H1 (cell line): ENCODE measurements at regions not wholly inside any gene's neighbourhood (a gene's known extent, or its start where the extent isn't known, plus 50 kb on each side); places are given as distances from the start of the nearest gene placed in this dataset.

Experiments
- CTCF ChIA-PET: fragments of 300-600 bp; sonication (Branson Sonifier 250); formaldehyde crosslinking; loops from one replicate; lab custom pipeline; 2021; ENCODE audit not compliant: partially characterized antibody; lab: Charles Lee
- POLR2A ChIA-PET: fragments of 300-600 bp; sonication (Branson Sonifier 250); formaldehyde crosslinking; loops from one replicate; lab custom pipeline; 2021; ENCODE audit warnings: inconsistent platforms; ENCODE audit not compliant: partially characterized antibody; lab: Charles Lee
- DNase-seq, 2 experiments: peaks; one replicate each; pipeline versions ENCODE4 v3.0.0 to v3.0.0-alpha.2; 2010 to 2022; ENCODE audit warnings: low spot score in 2 of 2, low read depth in 1 of 2, mixed read lengths in 1 of 2
- FAIRE-seq: peaks from 2 replicates; lab custom pipeline; 2011; peaks lifted over from hg19 to GRCh38; lab: Jason Lieb, UNC
- H2AFZ ChIP-seq: 2 replicates; pipeline ENCODE4 v1.8.1; 2012; ENCODE audit warnings: low read length, inconsistent platforms
- H2AK5ac ChIP-seq: 2 replicates; pipeline ENCODE4 v1.6.1; 2013; ENCODE audit warnings: low read depth, low read length
- H2BK120ac ChIP-seq: replicated peaks from 2 replicates; pipeline ENCODE3; 2013; ENCODE audit warnings: low read depth, low read length, inconsistent platforms
- H2BK12ac ChIP-seq: 2 replicates; pipeline ENCODE4 v1.6.1; 2013; ENCODE audit warnings: low read depth, low read length
- H2BK15ac ChIP-seq: 2 replicates; pipeline ENCODE4 v1.6.1; 2013; ENCODE audit warnings: low read length
- H2BK20ac ChIP-seq: 2 replicates; pipeline ENCODE4 v1.6.1; 2013; ENCODE audit warnings: low read length
- H2BK5ac ChIP-seq: 2 replicates; pipeline ENCODE4 v1.6.1; 2013; ENCODE audit warnings: low read depth, low read length
- H3K14ac ChIP-seq: 2 replicates; pipeline ENCODE4 v1.6.1; 2013; ENCODE audit warnings: inconsistent platforms; ENCODE audit not compliant: insufficient read length
- H3K18ac ChIP-seq: 2 replicates; pipeline ENCODE4 v1.6.1; 2013; ENCODE audit warnings: low read length; ENCODE audit errors: extremely low read depth
- H3K23ac ChIP-seq: 2 replicates; pipeline ENCODE4 v1.6.1; 2013; ENCODE audit warnings: inconsistent platforms; ENCODE audit not compliant: insufficient read length
- H3K23me2 ChIP-seq: 2 replicates; pipeline ENCODE4 v1.6.1; 2013; ENCODE audit warnings: low read depth, low read length
- H3K27ac ChIP-seq: 2 replicates; pipeline ENCODE4 v1.6.1; 2011; ENCODE audit warnings: low read depth, low read length, inconsistent platforms
- H3K27me3 ChIP-seq, 4 experiments: replicated peaks in 1 of 4; 1 replicate in 1 of 4; 2 replicates in 3 of 4; pipeline versions ENCODE4 v1.6.1 to v1.8.1; 2011 to 2013; ENCODE audit warnings: low read length in 3 of 4, mild to moderate bottlenecking in 3 of 4, inconsistent platforms in 2 of 4, mixed read lengths in 2 of 4, moderate library complexity in 1 of 4; ENCODE audit not compliant: control insufficient read depth in 3 of 4, insufficient read depth in 3 of 4; ENCODE audit errors: extremely low read depth in 1 of 4
- H3K36me3 ChIP-seq, 4 experiments: 2 replicates each; pipeline versions ENCODE4 v1.6.1 to v1.8.1; 2011 to 2013; ENCODE audit warnings: mild to moderate bottlenecking in 4 of 4, low read length in 3 of 4, moderate library complexity in 2 of 4, control low read depth in 1 of 4, inconsistent platforms in 1 of 4; ENCODE audit not compliant: insufficient read depth in 4 of 4, control insufficient read depth in 2 of 4
- H3K4ac ChIP-seq: replicated peaks from 2 replicates; pipeline ENCODE3; 2013; ENCODE audit warnings: low read length, low read depth, mixed read lengths, inconsistent platforms; ENCODE audit not compliant: insufficient read length
- H3K4me1 ChIP-seq, 4 experiments: replicated peaks in 1 of 4; 1 replicate in 1 of 4; 2 replicates in 3 of 4; pipeline versions ENCODE4 v1.6.1 to v1.8.1; 2011 to 2013; ENCODE audit warnings: low read length in 3 of 4, inconsistent platforms in 2 of 4, mixed read lengths in 1 of 4; ENCODE audit not compliant: insufficient read depth in 4 of 4, control insufficient read depth in 3 of 4
- H3K4me2 ChIP-seq, 2 experiments: 2 replicates each; pipeline versions ENCODE4 v1.6.1 to v1.8.1; 2011 to 2013; ENCODE audit warnings: low read depth in 2 of 2, low read length in 2 of 2, control low read depth in 1 of 2, inconsistent platforms in 1 of 2, mild to moderate bottlenecking in 1 of 2; ENCODE audit not compliant: insufficient read depth in 1 of 2
- H3K4me3 ChIP-seq, 4 experiments: fragments of 200-600, 300-600 bp in 1 of 4; sonication (generic), shearing (Covaris generic), sonication (Bioruptor Twin) in 1 of 4; 2 replicates each; pipeline versions ENCODE4 v1.5.1 to v1.8.1; 2011 to 2016; ENCODE audit warnings: low read length in 4 of 4, low read depth in 3 of 4, control low read depth in 2 of 4, inconsistent platforms in 2 of 4, mild to moderate bottlenecking in 2 of 4, mixed read lengths in 1 of 4, moderate library complexity in 1 of 4; ENCODE audit not compliant: insufficient read depth in 2 of 4; ENCODE audit errors: extremely low read depth in 1 of 4
- H3K56ac ChIP-seq: replicated peaks from 2 replicates; pipeline ENCODE3; 2013; ENCODE audit warnings: low read depth, mild to moderate bottlenecking, mixed read lengths, low read length, inconsistent platforms; ENCODE audit not compliant: insufficient read length
- H3K79me1 ChIP-seq: 2 replicates; pipeline ENCODE4 v1.6.1; 2013; ENCODE audit warnings: low read depth, low read length, control low read depth
- H3K79me2 ChIP-seq, 2 experiments: 2 replicates each; pipeline versions ENCODE4 v1.6.1 to v1.8.1; 2012 to 2013; ENCODE audit warnings: low read length in 2 of 2, mild to moderate bottlenecking in 2 of 2, inconsistent platforms in 1 of 2; ENCODE audit not compliant: insufficient read depth in 2 of 2, control insufficient read depth in 1 of 2
- H3K9ac ChIP-seq, 4 experiments: replicated peaks in 1 of 4; 1 replicate in 1 of 4; 2 replicates in 3 of 4; pipeline versions ENCODE4 v1.6.1 to v1.8.1; 2011 to 2013; ENCODE audit warnings: low read depth in 3 of 4, low read length in 3 of 4, control low read depth in 2 of 4, mild to moderate bottlenecking in 2 of 4, moderate library complexity in 2 of 4, inconsistent platforms in 1 of 4; ENCODE audit errors: extremely low read depth in 1 of 4
- H3K9me3 ChIP-seq, 2 experiments: 2 replicates each; pipeline versions ENCODE4 v1.6.1 to v1.8.1; 2012 to 2013; ENCODE audit warnings: mild to moderate bottlenecking in 2 of 2, moderate library complexity in 2 of 2, control low read depth in 1 of 2, inconsistent platforms in 1 of 2, low read depth in 1 of 2, low read length in 1 of 2, mixed read lengths in 1 of 2; ENCODE audit not compliant: insufficient read depth in 2 of 2
- H4K20me1 ChIP-seq, 2 experiments: replicated peaks in 1 of 2; 2 replicates each; pipeline versions ENCODE3 to v1.8.1; 2011 to 2013; ENCODE audit warnings: inconsistent platforms in 2 of 2, low read length in 2 of 2, mild to moderate bottlenecking in 1 of 2; ENCODE audit not compliant: insufficient read depth in 2 of 2, control insufficient read depth in 1 of 2
- H4K5ac ChIP-seq: 2 replicates; pipeline ENCODE4 v1.6.1; 2013; ENCODE audit warnings: low read length, low read depth, mixed read lengths, inconsistent platforms; ENCODE audit not compliant: insufficient read length
- H4K8ac ChIP-seq: 2 replicates; pipeline ENCODE4 v1.8.0; 2013; ENCODE audit warnings: mild to moderate bottlenecking, moderate library complexity, low read length, inconsistent platforms; ENCODE audit not compliant: insufficient read depth; ENCODE audit errors: extremely low read depth
- H4K91ac ChIP-seq: replicated peaks from 2 replicates; pipeline ENCODE3; 2013; ENCODE audit warnings: low read length, mixed read lengths, inconsistent platforms; ENCODE audit not compliant: insufficient read length
- CBX8 ChIP-seq: fragments of 300-800, 300-1000 bp; sonication (generic); IDR thresholded peaks from 2 replicates; pipeline ENCODE4 v1.7.1; 2016; ENCODE audit warnings: low read depth, low read length, borderline replicate concordance
- YY1 ChIP-seq: IDR thresholded peaks from 2 replicates; pipeline ENCODE4 v1.6.1; 2011; ENCODE audit warnings: low read depth, mild to moderate bottlenecking, low read length

- FAIRE-seq = no peak
- Histone ChIP-seq H2BK15ac (no peak overlapping the region), H3K18ac (no peak overlapping the region), H3K9me3 (no peaks in the 10 kb centered on the region), H3K14ac (no peak overlapping the region), H2BK20ac (no peak overlapping the region), H3K79me1 (no peaks in the 10 kb centered on the region), H4K20me1 (no peaks in the 10 kb centered on the region), H2AFZ (no peak overlapping the region), H4K8ac (no peak overlapping the region), H4K91ac (no peak overlapping the region), H3K23me2 (no peaks in the 10 kb centered on the region; the same call in 1 of the 2 replicates), H3K4ac (no peak overlapping the region), H3K4me1 (peaks cover 0 to 1% (median 0%) of the 10 kb centered on the region in 4 experiments; a peak in 1 of 7 replicates), H3K4me2 (no peak overlapping the region), H2AK5ac (no peak overlapping the region), H2BK12ac (no peak overlapping the region), H2BK120ac (no peak overlapping the region), H4K5ac (no peak overlapping the region), H3K4me3 (no peak overlapping the region), H3K56ac (no peak overlapping the region), H2BK5ac (no peak overlapping the region), H3K9ac (no peak overlapping the region), H3K27ac (no peak overlapping the region), H3K23ac (no peak overlapping the region), H3K27me3 (no peaks in the 10 kb centered on the region), H3K36me3 (no peaks in the 10 kb centered on the region), H3K79me2 (no peaks in the 10 kb centered on the region)
- CTCF ChIA-PET = interaction anchor here (1.4 to 2.0 kb wide), 2 partner anchors 97 to 99 kb away, joined by 3 to 6 read pairs; no protein-coding TSS in a partner anchor
- no peak for DNase-seq
- POLR2A ChIA-PET = interaction anchor here (0.7 kb wide), 1 partner anchor 95 kb away, joined by 3 read pairs; no protein-coding TSS in a partner anchor
- TF ChIP-seq YY1 (no peak), CBX8 (no peak)
Observed at GRCh38 chr12:45629292-45629691, 100.2 kb upstream of the ARID2 start.
